HG03442 (cell line): ENCODE measurements at regions not wholly inside any gene's neighbourhood (a gene's known extent, or its start where the extent isn't known, plus 50 kb on each side); places are given as distances from the start of the nearest gene placed in this dataset.
"Not testable (repeated sequence)": the region's sequence is repeated elsewhere in the genome, so short reads cannot be mapped to it uniquely, and the experiment has no call there.

Experiments
- ATAC-seq: cut with Tn5 transposase; IDR thresholded peaks from one replicate; pipeline ENCODE4 v1.9.1; 2021; ENCODE audit warnings: mild to moderate bottlenecking, moderate library complexity; ENCODE audit not compliant: unreplicated experiment

DNA sequence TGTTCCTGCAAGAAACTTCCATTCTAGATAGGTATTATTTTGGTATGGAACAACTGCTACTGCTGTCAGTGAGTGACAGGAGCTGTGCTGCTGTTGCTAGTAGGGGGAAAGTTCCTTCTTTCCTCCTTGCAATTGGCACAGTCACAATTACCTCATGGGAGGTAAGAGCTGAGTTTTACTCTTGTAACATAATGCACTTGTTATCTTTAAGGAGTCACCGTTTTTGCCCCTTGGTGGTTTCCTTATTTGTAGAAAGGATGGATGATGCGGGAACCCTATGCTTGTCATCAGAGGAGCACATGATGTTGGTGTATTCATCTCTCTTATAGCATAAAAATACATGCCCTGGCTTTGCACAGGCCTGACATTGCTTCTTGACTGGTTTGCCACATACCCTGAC lies 234.7 kb upstream of the NPY start:
- ATAC-seq, result no peak

DNA sequence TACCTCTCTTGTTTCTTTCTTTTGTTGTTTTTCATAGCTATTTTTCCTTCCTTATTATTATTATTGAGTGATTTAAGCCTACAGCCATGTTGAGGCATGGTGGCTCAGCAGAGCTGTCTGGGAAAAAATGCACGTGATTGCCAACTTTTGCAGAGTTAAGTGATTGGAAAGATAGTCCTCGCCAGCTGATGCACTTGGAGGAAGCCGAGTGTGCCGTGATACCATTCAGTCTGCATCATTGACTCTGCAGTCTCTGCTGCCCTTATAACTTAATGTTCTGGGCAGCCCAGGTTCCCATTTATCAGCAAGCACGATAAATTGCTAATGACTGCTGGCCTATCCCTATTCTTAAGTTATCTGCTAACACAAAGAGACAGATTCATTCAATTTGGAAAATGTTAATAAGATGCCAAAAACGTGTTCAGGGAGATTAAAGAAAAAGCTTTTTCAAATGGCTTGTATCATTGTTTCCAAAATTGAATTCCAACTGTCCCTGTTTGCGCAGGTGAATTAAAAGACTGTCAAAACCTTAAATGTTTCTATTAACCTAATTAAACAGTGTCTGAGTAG lies 232.9 kb upstream of the NPY start:
- ATAC-seq, result no peak

DNA sequence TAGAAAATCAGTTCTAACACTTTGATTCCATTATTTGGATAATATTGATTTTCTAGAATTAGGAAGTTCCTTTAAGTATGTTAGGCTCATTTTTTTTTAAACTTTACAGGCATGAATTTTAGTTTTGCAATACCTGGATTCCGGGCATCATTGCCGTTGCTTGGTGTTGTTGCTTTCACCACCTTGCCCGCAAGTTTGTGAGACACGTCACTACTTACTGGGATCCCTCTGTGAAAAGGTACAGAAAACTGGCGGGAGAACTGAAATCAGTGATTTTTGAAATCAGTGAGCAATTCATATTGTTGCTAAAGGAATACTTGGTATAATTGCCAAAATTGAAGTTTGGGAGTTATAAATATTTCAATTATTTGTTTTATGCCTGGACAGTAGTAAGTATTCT lies 232.3 kb upstream of the NPY start:
- ATAC-seq, result no peak

DNA sequence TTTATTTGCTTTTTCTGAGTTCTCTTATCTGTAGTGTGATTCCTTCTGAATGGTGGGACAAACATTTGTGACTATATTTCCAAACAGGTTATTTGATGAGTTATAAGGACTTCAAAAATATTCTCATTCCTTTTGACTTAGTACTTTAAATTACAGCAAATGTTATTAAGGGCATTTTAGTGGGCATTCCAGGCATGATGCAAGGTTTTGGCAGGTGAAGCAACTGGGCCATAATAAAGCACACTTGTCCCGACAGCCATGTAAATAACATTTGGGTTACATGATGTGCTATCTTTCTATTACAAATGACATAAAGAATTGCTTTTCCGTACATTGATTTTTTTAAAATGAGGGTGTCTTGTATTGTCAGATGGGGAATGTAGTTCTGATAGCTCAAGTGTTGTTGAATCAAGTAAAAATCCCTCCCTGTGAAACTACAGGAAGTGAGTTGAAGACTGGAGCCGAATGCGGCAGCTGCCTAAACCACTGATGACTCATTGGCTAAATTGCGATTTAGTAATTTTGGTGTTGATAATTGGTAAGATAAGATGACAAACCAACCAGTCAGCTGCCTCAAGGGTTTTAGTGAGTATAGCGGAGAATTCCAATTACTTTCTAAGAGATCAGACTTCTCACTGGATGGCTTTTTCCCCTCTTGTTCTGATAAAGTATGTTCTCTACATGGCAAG lies 231.3 kb upstream of the NPY start:
- no peak for ATAC-seq

DNA sequence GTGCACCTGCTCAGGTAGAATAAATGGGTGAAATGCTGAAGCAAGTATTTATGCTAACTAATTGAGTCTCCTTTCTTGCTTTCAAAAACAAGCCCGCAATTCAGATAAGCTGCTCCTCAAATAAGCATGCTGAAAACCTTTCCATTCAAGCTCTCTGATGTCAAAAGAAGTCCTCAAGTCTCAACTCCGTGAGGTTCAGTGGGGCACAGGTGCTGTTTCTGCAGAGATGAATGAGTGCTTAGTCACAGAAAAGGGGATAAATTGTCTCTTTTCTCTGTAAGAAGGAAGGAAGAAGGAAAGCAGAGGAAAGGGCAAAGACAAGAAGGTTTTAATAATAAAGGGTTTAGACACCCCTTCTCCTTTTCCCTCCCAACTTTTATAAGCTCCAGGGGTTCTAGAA lies 229.8 kb upstream of the NPY start:
- no peak for ATAC-seq

DNA sequence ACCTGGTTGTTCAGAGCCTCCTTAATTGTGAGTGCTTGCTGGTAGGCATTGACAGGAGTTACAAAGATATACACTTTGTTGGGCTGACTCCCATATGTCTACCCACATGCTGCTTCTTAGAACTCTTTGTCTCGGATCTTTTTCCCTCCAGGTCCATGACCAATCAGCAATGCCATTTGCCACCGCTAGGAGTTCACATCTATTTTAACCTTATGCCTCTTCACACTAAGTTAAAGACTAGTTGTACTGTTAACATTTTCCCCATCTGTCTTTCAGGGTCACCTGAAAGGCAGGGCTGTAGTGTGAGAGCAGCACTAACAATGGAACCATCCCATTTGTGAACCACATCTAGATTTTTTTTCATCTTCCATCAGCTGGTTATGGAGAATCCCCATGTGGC lies 226.7 kb upstream of the NPY start:
- ATAC-seq, result no peak

DNA sequence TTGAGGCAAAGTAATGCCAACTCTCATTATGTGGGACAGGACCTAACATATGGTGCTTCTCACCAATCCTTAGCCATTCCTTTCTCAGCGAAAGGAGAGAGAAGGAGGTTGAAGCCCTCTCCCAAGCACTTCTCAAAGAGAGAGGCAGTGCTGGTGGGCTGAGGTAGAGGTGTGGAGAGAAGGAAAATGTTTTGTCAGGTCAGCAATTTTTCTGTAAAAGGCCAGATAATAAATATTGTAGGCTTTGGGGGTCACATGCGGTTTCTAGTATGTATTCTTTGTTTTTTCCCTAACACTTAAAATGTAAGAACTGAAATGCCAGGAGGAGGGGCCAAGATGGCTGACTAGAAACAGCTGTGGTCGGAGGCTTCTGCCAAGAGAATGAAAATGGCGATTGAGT lies 225.0 kb upstream of the NPY start:
- no peak for ATAC-seq

DNA sequence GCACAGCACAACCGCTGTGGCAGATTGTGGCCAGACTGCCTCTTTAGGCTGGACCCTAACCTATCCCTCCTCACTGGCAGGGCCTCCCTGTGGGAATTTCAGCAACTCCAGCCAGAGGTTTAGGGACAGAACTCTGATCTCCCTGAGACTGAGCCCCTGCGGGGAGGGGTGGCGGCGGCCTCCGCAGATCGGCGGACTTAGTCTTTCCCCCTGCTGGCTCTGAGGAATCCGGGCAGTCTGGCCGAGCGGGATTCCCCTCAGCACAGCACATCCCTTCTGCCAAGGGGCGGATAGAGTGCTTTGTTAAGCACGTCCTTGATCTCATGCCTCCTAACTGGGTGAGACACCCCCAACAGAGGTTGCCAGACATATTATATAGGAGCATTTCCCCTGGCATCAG lies 224.2 kb upstream of the NPY start:
- ATAC-seq, result no peak

DNA sequence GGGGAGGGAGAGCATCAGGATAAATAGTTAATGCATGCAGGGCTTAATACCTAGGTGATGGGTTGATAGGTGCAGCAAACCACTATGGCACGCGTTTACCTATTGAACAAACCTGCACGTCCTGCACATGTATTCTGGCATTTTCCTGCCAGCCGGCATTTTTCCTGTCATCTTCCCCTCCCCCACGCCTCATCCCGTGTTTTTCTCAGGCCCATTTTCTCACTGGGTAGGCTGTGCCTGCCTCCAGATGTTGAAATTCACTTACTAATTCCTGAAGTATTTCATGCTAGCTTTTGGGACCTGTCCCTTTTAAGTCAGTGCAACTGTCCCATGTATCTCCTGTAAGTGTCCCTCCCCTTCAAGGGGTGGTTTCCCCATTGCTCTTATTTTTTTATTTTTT lies 220.3 kb upstream of the NPY start:
- no peak for ATAC-seq

DNA sequence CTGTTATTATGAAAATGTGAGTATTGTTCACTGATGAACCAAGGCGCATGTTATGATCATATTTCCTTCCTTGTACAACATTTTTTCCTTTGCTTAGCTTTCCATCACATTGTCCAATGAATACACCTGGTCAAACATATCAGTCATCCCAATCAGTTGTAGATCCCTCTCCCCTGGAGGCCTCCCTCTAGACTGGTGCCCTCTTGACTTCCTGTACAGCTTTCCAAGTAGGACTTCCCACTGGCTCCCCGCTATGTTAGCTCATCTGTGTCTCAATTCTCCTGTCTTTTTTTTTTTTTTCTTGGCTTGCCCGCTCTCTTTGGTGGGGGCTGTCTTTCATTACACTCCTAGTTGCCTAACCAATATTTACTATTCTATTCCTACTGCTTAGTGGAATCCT lies 214.2 kb upstream of the NPY start:
- no peak for ATAC-seq

DNA sequence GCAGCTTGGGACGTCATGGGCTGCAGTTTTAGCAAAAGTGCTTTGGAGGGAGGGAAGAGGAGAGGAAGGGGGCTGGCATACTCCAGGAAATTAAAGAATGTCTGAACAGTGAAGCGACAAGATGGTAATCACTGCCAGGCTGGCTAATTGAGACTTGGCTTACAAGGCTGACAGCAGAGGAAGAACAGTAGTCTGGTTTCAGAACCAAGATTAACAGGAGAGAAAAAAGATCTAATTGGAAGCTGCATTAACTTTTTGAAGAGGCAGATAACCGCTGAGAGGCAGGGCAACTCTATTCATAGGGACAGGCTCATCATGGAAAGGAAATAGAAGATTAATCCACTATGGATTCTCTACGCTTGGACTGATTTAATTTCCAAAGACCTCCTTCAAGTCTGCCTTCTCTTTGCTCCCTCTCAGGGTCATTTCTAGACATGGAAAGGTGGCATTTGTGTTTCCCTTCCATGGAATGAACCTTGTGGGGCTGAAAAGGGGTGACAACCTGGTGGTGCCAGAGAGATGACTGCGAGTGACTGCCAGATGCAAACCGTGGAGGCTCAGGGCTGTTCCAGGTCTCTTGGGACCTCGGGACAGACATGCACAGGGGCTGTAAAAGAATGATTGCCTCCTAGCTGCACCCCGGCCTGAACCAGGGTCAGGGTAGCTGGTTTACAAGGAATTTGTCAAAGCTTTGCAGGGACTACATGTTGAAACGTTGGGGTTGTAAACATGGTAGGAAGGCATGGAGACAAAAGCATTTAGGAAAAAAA lies 210.2 kb upstream of the NPY start:
- ATAC-seq, result no peak

DNA sequence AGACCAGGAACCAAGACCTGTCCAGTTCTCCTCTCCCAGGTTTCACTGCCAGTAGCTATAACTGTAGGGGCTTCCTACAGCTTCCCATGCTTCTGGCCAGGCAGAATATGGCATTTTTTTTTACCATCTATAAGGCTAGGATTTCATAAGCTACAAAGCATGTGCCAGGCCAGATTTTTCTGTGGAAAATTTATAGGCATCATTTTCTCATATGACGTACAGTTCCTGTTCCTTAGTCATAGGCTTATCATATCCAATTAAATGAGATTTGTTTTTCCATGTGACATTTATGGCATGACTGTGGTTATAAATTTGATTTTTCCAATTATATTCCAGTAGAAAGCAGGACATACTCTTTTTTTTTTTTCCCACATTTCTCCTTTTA lies 208.6 kb upstream of the NPY start:
- no peak for ATAC-seq

DNA sequence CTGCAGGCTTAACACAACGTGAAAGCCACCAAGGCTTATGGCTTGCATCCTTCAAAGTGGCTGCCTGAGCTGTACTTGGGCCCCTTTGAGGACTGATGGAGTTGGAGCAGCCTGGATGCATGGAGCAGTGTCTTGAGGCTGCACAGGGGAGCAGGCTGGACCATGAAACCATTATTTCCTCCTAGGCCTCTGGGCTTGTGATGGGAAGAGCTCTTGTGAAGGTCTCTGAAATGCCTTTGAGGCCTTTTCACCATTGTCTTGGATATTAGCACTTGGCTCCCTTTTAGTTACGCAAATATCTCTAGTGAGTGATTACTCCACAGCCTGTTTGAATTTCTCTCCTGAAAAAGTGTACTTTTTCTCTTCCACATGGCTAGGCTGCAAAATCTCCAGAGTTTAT lies 201.2 kb upstream of the NPY start:
- no peak for ATAC-seq

DNA sequence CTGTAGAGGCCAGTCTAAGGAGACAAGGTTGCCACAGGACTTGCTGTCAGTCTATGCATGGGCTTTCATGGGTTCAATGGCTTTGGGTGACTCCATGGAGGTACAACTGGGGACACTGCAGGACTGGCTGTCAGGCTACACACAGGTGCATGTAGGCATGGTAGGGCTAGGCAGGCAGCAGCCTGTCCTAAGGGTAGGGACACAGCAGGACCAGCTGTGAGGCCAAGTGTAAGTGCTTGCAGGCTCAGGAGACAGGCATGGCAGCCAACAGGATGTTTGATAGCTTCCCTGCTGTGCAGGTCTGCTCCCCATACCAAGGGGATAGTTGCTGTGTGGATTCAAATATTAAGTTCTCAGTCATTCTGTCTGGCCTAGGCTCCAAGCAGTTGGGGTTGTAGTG lies 181.0 kb upstream of the NPY start:
- no peak for ATAC-seq

DNA sequence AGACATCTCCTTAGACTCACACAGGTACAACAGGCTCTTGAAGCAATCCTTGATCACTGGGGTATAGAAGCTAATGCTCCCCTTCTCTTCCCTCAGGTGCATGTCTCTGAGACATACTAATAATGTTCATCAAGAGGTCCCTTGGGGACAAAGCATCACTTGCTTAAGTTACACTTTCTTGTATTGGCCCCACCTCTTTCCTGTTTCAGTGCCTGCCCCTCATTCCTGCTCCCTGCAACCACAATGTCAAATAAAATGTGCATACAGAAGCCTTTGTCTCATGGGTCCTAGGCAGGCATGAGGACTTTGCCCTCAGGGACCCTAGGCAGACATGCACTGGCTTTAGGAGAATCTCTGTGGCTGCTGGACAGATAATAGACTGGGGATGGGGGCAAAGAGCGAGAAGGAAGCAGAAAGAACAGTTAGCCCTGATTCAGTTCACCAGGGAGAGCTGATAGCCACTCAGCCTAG lies 175.0 kb upstream of the NPY start:
- no peak for ATAC-seq

DNA sequence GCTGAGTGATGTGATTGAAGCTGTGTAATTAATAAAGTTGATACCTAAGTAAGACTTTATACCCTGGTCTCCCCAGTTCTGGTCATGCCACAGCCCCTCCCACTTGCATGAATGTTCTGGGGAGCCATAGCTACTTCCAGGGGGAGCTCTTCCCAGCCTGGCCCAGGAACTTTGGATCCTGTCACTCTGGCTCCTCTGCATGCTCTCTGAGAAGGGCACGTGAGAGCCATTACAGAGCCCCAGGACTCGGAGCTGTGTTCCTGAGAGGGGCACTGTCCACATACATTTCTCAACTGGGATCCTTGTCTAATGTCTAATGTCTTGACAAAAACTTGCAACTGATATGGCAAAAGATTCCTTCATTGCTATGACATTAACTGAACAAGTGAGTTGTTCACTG lies 173.9 kb upstream of the NPY start:
- ATAC-seq, result no peak

DNA sequence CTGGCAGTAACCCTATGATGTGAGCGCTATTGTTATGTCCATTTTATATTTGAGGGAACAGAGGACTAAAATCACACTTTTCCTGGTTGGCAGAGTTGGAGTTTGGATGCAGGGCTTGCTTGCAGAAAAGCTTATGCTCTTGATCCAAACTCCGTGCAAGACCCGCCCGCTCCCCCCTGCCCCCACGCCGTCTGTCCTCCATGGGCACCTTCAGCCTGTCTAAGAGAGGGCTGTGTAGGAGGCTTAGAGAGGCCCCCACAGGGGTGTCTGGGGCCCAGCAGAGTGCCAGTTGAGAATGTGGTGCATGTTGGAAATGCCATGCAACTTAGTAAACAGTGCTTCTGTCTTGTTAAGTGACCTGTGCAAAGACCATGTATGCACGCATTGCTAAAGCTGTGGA lies 170.5 kb upstream of the NPY start:
- no peak for ATAC-seq

DNA sequence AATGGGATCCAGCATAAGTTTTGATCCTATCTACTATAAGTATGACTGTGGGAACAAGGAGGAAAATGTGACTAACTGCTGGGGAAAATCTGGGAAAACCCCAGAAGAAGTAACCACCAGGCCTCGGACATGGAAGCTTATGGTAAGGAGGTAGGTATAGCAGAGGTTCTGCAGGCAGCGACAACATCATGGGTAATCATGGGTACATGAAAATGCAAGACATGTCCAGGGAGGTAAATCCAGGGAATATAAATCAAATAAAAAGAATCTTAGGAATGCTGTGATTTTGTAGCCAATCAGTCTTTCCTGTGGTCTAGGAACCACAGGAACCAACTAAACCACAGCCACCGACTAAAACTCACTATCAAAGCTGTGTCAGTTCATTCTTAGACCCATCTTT lies 168.3 kb upstream of the NPY start:
- ATAC-seq, result no peak

DNA sequence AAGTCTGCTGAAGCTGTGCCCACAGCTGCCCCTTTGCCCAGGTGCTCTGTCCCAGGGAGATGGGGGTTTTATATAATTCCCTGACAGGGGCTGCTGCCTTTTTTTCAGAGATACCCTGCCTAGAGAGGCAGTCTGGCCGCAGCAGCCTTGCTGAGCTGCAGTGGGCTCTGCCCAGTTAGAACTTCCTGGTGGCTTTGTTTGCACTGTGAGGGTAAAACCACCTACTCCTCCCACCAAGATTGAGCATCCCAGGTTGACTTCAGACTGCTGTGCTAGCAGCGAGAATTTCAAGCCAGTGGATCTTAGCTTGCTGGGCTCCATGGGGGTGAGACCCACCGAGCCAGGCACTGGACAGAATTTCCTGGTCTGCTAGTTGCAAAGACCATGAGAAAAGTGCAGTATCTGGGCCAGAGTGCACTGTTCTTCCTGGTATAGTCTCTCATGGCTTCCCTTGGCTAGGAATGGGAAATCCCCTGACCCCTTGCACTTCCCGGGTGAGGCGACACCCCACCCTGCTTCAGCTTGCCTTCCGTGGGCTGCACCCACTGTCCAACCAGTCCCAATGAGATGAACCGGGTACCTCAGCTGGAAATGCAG lies 166.0 kb upstream of the NPY start:
- not testable (repeated sequence) for ATAC-seq

DNA sequence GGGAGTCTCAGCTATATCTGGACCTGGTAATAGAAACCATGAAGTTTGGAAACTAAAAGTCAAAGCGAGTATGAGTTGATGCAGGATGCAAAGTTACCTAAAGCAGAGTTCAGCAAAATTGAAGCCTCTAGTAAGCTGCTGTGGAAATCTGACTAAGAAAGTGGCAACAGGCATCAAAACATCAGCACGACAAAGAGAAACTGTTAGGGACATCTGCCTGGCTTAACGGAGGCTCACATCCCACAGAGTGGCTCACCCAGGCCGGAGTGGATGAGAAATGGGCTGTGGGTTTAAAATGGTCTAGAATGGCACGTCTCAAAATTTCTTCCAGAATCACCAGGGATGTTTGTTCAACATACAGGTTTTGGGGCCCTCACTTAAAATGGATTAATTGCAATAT lies 164.1 kb upstream of the NPY start:
- no peak for ATAC-seq

DNA sequence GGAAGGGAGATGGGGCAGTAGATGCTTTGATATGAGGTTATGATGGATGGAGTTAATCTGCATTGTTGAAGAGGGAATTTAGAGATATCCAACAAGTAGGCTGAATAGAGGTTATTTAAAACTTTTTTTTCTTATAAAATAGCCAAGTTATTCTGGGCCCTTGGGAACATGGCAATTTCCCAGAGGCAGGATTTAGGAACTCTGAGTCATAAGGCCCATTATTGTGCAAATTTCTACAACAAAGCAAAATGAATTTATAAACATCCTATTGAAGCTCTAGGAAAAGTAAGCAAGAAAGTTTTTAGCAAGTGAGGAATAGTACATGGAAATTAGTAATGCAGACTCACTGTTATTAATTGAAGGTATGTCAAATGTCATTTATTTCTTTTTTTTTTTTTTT lies 160.9 kb upstream of the NPY start:
- no peak for ATAC-seq

DNA sequence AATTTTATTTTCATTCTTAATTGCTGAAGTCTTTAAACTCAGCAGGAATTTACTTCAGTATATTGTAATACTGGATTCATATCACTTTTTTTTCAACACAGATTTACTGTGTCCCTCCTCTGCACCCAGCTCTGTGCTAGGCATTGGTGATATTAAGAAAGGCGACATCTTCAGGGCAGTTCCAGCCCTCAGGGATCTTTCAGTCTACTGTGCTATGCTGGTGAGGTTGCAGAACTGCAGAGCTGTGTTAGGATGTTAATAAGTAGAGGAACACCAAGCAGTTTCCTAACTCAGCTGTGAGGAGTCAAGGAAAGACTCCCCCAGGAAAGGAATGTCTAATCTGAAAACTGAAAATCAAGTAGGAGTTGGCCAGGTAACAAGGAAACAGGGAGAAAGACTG lies 158.2 kb upstream of the NPY start:
- no peak for ATAC-seq
